ENCODE measurements at regions not wholly inside any gene's neighbourhood (a gene's known extent, or its start where the extent isn't known, plus 50 kb on each side); places are given as distances from the start of the nearest gene placed in this dataset.

DNA sequence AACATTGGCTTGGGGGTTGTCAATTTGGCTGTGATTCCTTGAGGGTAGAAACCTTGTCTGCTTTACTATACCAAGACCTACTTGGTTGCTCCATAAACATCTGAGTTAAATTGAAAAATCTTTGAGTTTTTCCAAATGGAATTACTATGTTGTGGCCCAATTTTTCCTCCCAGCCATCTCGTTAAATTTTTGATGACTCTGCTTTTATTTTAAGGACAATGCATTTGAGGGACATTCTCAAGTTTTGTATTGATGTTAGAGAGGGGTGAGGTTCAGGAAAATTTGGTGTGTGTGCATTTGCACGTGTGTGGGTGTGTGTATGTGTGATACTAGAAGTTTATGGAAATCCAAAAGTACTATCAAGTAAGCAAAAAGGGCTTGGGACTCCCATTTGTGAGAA is 491.4 kb upstream of the KLF4 start:
- TF ChIP-seq POLR2A (IDR thresholded peaks at IDR 0.05) (no peak), POLR2AphosphoS5 (IDR thresholded peaks at IDR 0.05) (no peak)
- TF ChIP-seq, protein P1, sequence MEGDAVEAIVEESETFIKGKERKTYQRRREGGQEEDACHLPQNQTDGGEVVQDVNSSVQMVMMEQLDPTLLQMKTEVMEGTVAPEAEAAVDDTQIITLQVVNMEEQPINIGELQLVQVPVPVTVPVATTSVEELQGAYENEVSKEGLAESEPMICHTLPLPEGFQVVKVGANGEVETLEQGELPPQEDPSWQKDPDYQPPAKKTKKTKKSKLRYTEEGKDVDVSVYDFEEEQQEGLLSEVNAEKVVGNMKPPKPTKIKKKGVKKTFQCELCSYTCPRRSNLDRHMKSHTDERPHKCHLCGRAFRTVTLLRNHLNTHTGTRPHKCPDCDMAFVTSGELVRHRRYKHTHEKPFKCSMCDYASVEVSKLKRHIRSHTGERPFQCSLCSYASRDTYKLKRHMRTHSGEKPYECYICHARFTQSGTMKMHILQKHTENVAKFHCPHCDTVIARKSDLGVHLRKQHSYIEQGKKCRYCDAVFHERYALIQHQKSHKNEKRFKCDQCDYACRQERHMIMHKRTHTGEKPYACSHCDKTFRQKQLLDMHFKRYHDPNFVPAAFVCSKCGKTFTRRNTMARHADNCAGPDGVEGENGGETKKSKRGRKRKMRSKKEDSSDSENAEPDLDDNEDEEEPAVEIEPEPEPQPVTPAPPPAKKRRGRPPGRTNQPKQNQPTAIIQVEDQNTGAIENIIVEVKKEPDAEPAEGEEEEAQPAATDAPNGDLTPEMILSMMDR (IDR thresholded peaks at IDR 0.05) = no peak
